H1 (cell line): ENCODE measurements at regions not wholly inside any gene's neighbourhood (a gene's known extent, or its start where the extent isn't known, plus 50 kb on each side); places are given as distances from the start of the nearest gene placed in this dataset.

Experiments
- NANOG ChIP-seq: IDR thresholded peaks from 2 replicates; pipeline ENCODE4 v1.6.1; 2011; ENCODE audit warnings: low read length, low read depth, mild to moderate bottlenecking, inconsistent platforms; ENCODE audit not compliant: insufficient read depth, poor library complexity, severe bottlenecking
- RXRA ChIP-seq: IDR thresholded peaks from 2 replicates; pipeline ENCODE4 v1.6.1; 2011; ENCODE audit warnings: low read depth, mild to moderate bottlenecking, low read length, moderate library complexity; ENCODE audit not compliant: insufficient read depth
- SIN3A ChIP-seq, 2 experiments: IDR thresholded peaks in 1 of 2; conservative IDR thresholded peaks in 1 of 2; 2 replicates each; pipeline ENCODE4 v1.6.1; 2011 to 2012; ENCODE audit warnings: low read length in 2 of 2, improper control_type of control experiment in 1 of 2, low read depth in 1 of 2, mild to moderate bottlenecking in 1 of 2

- no peak for TF ChIP-seq NANOG
- no peak for TF ChIP-seq SIN3A (conservative IDR thresholded peaks at IDR 0.05 in 1 of 2, IDR thresholded peaks at IDR 0.05 in 1 of 2; ENCODE audit: low read depth in 1 of 2, low read length in 2 of 2)
- TF ChIP-seq RXRA, result no peak
These were observed 74.3 kb downstream of the RFLNA start (continued) for GRCh38 chr12:124369055-124369826.
